ENCODE measurements at regions not wholly inside any gene's neighbourhood (a gene's known extent, or its start where the extent isn't known, plus 50 kb on each side); places are given as distances from the start of the nearest gene placed in this dataset.

DNA sequence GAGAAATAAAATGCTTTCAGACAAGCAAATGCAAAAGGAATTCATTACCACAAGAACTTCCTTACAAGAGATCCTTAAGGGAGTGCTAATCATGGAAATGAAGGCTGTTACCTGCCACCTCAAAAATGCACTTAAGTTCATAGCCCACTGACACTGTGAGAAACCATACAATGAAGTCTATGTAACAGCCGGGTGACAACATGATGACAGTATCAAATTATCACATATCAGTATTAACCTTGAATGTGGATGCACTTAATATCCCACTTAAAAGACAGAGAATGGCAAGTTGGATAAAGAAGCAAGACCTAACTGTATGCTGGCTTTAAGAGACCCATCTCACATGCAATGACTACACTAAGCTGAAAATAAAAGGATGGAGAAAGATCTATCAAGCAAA, 403.4 kb upstream of the MC4R start:
- DNase-seq (ENCODE audit: low spot score): no peak

DNA sequence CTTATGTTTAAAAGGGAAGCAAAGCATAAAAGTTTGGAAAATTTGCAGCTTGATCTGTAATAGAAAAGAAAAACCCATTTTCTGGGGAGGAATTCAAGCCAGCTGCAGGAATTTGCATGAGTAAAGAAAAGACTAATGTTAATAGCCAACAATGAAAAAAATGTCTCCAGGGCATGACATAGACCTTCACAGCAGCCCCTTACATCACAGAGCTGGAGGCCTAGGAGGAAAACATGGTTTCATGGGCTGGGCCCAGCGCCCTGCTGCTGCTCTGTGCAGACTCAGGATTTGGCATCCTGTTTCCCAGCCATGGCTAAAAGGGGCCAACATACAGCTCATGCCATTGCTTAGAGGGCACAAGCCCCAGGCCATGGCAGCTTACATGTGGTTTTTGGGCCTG, 411.6 kb upstream of the MC4R start:
- DNase-seq (ENCODE audit: low spot score): no peak

DNA sequence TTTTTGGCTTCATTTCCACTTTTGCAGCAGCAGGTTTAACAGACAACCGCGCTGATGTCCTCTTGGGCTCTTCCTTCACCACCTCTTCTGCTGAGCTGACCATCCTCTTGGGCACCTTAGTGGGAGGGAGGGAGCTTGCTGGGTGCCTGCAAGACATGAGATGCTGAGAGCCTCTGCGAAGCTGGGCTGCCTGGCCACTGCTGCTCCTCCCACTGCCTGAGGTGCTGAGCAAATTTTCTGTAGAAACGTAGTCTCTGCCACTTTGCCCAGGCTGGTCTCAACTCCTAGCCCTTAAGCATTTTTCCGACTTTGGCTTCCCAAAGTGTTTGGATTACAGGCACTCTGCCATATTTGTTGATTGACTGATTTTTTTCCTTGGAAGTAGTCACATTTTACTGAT, 422.2 kb upstream of the MC4R start:
- DNase-seq (ENCODE audit: low spot score): no peak

DNA sequence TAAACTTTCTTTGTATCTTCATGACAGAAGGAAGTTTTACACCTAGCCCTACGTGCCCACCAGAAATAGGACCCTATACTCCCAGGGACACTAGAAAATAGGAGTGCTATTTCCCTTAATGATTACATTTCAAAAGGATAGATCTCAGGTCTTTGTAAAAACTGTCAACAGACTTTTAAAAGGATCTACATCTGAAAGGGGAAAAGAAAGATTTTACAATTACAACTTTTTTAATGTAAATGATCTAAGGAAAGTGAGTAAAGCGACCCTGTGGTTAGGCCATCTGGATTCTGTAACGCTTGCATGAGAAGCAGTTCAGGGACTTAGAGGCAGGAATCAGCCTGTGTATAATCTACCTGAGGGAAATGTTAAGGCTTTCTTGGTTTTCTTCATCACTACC, 431.8 kb upstream of the MC4R start:
- no peak for DNase-seq (ENCODE audit: low spot score)

DNA sequence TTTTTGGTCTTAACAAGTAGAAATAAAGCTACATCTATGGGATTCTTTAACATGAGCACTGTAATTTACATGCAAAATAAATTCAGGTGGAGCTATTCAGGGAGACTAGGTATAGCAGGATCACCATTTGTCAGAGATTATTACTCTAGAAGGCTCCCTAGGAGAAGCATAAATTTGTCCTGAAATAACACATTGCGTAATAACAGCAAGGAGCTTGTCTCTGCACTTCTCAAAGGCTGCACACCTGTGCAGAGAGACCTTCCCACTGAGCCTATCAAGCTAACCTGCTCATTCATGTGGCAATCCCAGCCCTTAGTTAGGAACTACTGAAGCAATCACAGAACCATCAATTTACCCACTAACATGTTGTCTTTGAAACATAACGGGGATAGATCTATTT, 437.4 kb upstream of the MC4R start:
- no peak for DNase-seq (ENCODE audit: low spot score)

DNA sequence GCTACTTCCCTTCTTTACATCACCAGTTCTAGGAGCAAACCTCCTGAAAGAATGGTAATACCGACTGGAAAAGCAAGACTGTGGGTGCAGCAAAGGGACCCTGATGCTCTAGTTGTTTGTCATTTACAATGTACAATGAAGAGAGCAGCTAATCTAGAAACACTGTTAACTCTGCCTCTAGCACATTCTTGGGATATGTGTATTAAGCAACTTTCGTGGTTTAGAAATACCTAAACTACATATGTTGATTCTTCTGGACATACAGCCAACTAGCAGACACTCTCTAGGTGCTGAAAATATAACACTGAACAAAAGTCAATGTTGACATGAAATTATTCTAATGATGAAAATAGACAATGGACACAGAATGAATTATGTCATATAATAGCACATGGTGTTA, 440.3 kb upstream of the MC4R start:
- DNase-seq (ENCODE audit: low spot score): no peak

DNA sequence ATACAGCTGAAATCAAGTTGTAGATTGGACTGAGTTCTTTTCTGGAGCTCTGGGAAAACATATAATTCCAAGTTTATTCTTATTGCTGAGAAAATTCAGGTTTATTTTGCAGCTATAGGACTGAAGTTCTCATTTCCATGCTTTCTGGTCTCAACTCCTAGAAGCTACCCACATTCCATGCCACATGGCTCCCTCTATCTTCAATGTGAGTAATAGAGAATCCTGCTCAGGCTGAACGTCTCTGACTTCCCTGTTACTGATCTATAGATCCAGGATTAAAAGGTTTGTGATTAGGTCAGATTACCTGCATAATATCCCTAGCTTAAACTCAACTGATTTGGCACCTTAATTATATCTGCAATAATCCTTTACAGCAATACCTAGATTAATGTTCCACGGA, 453.8 kb upstream of the MC4R start:
- no peak for DNase-seq (ENCODE audit: low spot score)

DNA sequence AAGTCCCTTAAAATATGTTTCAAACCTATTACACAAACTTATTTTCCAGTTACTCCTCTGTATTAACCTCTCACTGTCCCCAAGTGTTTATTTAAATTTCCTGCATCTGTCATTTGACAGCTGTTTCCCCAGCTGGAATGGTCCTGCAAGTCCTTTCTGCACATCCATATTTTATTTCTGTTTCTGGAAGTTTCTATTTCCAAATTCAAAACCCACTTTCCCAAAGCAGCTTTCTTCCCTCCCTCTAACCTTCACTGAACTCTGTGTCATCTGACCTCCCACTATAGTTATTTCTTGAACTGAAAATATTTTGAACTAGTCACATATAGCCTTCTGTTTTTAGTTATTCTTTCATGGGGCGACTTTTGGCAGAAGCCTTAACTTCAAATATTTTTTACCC, 459.4 kb upstream of the MC4R start:
- DNase-seq (ENCODE audit: low spot score): no peak

DNA sequence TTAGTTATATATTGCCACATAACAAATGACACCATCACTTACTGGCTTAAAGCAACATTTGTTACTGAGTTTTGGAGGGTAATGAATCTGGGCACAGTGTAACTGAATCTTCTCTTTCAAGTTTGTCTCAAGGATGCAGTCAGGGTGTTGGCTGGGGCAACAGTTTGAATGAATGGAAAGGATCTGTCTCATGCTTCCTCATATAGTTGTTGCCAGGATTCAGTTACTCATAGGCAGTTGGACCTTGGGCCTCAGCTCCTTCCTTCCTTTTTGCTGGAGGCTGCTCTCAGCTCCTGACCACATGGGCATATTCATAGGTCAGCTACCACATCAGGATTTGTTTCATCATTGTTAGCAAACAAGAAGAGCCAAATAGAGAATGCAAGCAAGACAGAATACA, 466.1 kb upstream of the MC4R start:
- no peak for DNase-seq (ENCODE audit: low spot score)

DNA sequence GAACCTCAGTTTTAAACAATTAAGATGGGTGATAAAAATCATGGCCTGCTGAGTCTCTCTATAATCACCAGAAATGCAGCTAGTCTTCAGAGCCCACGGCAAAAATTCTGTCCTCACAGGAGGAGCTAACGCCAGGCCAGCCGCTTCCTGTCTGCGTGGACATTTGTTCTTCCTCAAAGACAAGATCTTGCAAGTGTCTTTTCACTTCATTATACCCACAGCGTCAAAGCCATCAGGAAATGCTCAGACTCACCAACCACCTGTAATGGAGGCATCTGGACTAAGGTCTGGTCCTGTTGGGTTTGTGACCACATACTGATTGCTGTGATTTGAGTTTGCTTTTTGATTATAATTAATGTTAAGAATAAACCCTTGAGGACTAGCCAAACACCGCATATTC, 473.8 kb upstream of the MC4R start:
- DNase-seq (ENCODE audit: low spot score): no peak

DNA sequence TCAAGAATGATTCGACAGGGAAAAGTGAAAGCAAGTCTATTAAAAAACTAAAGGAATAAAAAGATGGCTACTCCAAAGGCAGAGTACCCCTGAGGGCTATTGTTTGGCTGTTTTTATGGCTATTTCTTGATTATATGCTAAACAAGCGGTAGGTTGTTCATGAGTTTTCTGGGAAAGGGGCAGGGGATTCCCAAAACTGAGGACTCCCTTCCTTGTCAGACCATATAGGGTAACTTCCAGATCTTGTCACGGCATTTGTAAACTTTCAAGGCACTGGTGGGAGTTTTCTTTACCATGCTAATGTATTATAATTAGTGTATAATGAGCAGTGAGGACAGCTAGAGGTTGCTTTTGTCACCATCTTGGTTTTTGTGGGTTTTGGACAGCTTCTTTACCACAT, 474.9 kb upstream of the MC4R start:
- no peak for DNase-seq (ENCODE audit: low spot score)

DNA sequence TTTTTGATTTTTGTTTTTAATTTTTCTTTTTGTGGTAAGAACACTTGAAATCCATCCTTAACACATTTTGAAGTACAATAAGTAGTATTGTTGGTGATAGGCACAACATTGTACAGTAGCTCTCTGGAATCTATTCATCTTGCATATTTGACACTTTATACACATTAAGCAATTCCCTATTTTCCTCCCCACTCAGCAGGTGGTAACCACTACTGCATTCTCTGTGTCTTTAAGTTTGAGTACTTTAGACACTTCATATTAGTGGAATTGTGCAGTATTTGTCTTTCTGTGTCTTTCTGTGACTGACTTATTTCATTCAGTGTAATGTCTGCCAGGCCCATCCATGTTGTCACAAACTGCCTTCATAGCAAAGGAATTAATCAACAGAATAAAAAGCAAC, 471.7 kb upstream of the CDH20 start:
- no peak for DNase-seq (ENCODE audit: low spot score)

DNA sequence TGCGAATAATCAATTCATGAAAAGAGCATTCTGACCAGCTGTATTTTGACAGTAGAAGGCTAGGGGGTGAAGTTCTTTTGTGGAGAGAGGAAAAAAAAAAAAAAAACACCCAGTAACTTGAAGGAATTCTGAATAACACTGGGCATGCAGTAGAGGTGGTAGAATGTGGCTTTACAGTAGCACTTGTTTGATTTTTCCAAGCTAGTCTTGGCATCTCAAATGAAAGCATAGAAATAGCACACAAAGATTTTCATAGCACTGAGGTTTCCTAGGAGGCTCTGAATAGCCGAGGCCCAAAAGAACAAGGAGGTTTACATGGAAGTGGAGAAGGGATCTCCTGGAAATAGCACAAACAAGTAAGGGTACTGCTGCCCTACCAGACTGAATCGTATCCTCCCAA, 470.2 kb upstream of the CDH20 start:
- DNase-seq (ENCODE audit: low spot score): no peak

DNA sequence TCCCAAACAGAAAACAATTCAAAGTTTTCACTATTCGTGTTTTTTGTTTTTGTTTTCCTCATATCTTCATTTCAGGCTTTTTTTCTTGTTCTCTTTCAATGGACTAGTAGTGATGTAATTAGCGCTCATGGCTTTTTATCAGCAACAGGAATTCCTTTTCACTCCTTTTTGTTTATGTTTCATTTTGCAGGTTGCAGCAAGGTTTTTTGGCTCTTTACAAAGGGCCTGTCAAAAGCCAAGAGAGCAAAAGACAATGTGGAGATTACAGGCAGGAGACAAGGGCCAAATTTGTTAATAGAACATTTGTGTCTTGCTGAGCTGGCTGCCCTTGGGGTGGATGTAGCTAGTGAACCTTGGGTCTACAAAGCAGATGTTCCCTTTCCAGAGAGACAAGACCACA, 467.4 kb upstream of the CDH20 start:
- DNase-seq (ENCODE audit: low spot score): no peak

DNA sequence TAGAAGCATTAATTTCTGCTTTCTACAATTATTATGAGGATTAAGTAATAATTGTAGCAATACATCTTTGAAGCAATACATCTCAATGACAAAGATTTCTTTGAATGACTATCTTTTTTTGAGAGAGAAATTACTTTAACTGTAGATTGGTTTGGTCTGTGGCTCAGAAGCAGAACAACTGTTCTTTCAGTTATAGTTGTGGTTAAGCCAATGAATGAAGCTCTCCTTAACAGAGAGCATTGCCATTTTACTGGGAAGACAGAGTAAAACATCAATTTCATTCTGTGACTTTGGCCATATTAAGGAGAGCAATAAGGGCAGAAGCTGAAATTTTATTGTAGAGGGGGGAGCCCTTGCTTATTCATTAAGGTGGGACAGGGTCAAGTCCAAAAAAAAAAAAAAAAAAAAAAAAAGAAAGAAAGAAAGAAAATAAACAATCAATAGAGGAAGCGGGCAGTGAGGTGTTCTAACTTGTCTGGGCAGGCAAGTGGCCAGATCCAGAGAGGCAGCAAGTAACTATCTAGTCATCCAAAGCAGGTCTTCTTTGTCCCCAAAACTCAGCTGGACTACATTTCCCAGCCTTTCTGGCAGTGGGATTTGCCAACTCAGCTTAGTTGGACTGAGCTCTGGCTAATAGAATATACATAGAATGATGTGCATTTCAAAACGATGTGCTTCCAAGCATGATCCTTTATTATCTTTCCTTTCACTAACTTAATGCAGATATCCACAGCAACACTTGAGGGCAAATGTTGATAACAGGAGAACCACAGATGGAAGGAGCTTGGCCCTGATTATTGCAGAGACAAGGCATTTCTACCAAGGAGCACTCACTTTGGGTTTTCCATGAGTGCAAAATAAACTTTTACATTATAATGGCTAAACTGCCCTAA, 462.7 kb upstream of the CDH20 start:
- DNase-seq (ENCODE audit: low spot score): no peak

DNA sequence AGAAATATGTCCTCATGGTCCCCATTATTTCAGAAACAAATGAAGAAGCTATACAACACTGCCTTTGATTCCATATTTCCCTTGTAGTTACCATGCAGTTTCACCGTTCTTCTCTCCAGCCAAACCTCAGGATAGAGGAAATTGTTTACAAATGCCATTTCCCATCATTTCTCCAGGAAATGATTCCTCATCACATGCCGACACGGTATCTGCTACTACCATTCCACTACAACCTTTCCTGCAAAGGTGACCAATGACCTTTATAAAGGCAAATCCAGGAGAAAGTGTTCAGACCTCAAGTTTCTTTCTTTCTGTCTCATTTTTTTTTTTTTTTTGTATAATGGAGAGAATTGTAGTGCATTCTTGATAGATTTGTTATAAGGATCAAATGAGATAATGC, 460.8 kb upstream of the CDH20 start:
- no peak for DNase-seq (ENCODE audit: low spot score)

DNA sequence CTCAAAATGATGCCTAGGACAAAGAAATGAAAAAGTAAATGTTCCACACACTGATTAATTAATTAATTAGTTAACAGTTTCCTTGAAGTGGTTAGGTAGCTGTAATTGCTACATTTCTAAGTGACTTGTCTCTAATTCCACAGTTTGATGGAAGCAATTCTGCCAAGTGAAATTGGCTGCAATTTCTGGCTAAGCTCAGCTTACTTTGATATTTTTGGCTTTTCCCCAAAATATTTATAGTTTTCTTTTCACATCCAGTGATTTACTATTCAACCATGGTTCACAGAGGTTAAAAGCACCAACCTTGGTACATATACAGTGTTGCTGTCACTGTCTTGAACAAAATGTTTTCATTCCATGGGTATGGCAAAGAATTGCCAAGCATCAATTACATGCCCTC, 459.5 kb upstream of the CDH20 start:
- no peak for DNase-seq (ENCODE audit: low spot score)

DNA sequence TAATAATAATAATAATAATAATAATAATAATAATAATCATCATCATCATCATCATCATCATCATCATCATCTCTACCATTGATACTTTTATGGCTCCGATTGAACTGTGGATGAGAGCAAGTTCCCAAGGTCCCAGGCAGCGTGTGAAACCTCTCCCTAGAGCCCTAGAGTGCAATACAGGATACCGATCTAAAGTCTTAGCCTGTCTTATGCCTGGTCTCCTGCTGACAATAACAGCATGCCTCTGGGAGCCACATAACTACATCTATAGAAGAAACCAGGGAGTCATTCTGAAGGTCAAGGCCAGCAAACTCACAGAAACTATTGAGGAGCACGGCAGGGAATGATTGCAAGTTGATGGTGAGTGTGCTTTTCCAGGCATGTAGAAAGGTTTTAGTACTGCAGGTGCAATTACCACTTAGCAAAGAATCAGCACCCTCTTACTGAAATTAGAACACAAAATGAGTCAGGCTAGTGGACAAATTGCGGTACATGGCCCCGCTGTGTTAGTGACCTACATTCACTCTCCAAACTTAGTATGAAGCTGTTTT, 457.2 kb upstream of the CDH20 start:
- DNase-seq (ENCODE audit: low spot score): no peak

DNA sequence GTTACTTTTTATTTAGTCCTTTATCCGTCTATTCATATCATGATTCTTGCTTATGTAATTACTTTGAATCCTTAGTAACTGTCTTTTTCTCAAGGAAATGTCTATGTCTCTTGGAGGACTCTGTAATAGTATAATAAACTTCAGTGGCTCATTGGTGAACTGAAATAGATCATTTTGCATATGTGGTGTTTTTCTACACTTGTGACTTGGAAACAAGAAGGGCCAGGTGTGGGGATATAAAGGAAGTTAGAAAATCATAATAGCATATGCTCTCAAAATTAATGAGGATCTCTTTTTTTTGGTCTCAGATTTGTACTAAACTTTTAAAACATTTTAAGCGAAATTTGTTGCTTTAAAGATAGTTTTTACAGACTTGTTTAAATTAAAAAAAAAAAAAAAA, 453.0 kb upstream of the CDH20 start:
- DNase-seq (ENCODE audit: low spot score): no peak

DNA sequence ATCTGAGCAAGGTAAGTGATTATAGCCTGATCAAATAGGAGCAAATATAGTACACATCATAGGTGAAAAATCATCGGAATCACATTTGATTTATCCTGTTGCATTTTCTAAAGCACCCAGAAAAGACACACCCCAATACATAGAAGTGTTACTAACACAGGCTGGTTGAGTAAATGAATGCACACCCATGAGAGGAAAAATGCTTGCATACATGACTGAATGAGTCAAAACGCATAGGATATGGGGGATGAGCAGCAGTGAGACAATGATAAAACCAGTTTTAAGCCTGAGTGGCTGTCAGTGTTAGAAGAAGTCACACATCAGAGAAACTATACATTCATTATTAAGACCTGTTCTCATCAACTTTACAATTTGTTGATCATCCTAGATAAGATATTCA, 449.6 kb upstream of the CDH20 start:
- no peak for DNase-seq (ENCODE audit: low spot score)

DNA sequence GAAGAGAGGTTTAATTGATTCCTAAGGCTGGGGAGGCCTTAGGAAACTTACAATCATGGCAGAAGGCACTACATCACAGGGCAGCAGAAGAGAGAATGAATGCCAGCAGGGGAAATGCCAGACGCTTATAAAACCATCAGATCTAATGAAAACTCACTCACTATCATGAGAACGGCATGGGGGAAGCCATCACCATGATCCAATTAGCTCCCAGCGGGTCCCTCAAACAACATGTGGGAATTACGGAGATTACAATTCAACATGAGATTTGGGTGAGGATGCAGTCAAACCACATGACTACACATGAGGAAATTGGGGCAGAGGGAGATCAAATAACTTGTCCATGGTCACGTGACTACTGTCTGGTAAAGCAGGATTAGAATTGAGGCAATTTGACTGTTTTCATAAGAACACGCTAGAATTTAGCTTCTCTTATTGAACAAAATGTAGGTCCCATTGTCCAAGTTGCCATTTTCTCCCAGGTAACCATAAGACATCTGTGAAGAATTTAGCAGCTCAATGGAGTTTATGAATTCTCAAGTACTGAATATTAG, 445.1 kb upstream of the CDH20 start:
- DNase-seq (ENCODE audit: low spot score): no peak

DNA sequence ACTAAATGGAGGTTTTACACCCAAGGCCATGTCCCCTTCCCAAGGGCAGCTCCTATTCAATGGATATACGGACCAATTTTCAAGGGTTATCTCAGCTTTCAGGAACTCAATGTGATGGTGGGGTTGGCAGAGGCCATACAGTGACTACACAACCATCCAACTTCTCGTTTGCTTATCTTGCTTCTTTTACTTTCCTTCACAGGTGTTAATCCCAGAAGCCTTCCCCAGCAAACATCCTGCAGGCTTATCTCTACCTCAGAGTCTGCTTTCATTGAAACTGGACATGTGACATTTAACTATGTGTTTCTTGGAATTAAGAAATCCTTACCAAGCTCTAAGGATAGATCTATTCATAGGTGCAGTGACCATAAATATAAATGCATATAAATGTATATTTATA, 443.8 kb upstream of the CDH20 start:
- DNase-seq (ENCODE audit: low spot score): no peak

DNA sequence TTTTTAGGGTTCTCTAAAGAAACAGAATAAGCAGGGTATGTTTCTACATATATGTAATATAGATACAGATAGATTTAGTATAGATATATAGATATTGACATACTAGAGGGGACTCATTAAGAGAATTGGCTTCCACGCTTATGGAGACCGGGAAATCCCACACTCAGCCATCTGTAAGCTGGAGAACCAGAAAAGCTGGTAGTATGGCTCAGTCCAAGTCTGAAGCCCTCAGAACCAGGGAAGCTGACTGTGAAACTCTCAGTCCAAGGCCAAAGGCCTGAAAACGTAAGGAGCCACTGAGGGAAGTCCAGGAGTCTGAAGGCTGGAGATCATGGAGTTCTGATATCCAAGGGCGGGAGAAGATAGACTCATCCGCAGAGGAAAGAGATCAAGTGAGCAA, 441.3 kb upstream of the CDH20 start:
- DNase-seq (ENCODE audit: low spot score): no peak

DNA sequence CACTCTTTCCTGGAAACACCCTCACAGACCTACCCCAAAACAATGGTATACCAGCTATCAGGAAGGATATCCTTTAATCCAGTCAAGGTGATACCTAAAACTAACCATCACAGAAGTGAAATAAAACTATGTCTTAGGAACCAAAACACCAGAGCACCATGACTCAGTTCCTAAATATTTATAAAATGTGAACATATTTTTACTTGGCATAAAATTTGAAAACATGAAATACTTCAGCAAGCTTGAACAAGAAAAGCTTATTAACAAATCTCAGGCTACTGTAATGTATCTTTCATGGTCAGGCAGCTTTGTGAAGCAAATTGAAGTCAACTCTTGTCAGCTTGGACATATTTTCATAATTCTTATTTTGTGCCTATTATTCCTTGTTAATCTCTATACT, 440.8 kb upstream of the CDH20 start:
- no peak for DNase-seq (ENCODE audit: low spot score)
